Karpas-422 (cell line): ENCODE measurements at regions not wholly inside any gene's neighbourhood (a gene's known extent, or its start where the extent isn't known, plus 50 kb on each side); places are given as distances from the start of the nearest gene placed in this dataset.
"Not testable (repeated sequence)": the region's sequence is repeated elsewhere in the genome, so short reads cannot be mapped to it uniquely, and the experiment has no call there.

Experiments
- DNase-seq: peaks from one replicate; pipeline ENCODE4 v3.0.0-alpha.2; 2015
- H2AFZ ChIP-seq: fragments of 200-600 bp; sonication (generic); 2 replicates; pipeline ENCODE4 v1.6.1; 2014; ENCODE audit warnings: antibody characterized with exemption, low read length, mixed read lengths
- H3K27ac ChIP-seq: fragments of 200-600 bp; sonication (generic); 2 replicates; pipeline ENCODE4 v1.5.1; 2014; ENCODE audit warnings: mild to moderate bottlenecking, low read length, moderate library complexity
- H3K27me3 ChIP-seq: fragments of 200-600 bp; sonication (generic); 2 replicates; pipeline ENCODE4 v1.6.1; 2014; ENCODE audit warnings: low read length, mixed read lengths
- H3K36me3 ChIP-seq: fragments of 200-600 bp; sonication (generic); 2 replicates; pipeline ENCODE4 v1.6.1; 2014; ENCODE audit warnings: low read length, mixed read lengths; ENCODE audit not compliant: insufficient read depth
- H3K4me1 ChIP-seq: fragments of 200-600 bp; sonication (generic); 2 replicates; pipeline ENCODE4 v1.6.1; 2014; ENCODE audit warnings: mild to moderate bottlenecking, low read length, mixed read lengths
- H3K4me2 ChIP-seq: fragments of 200-600 bp; sonication (generic); 2 replicates; pipeline ENCODE4 v1.6.1; 2014; ENCODE audit warnings: low read length, low read depth, mild to moderate bottlenecking; ENCODE audit not compliant: poor library complexity, severe bottlenecking
- H3K4me3 ChIP-seq: fragments of 200-600 bp; sonication (generic); 2 replicates; pipeline ENCODE4 v1.5.1; 2014; ENCODE audit warnings: mild to moderate bottlenecking, antibody characterized with exemption, low read length, mixed read lengths
- H3K79me2 ChIP-seq: fragments of 200-600 bp; sonication (generic); 2 replicates; pipeline ENCODE4 v1.6.1; 2014; ENCODE audit warnings: mild to moderate bottlenecking, low read length, mixed read lengths
- H3K9ac ChIP-seq: fragments of 200-600 bp; sonication (generic); 2 replicates; pipeline ENCODE4 v1.6.0; 2014; ENCODE audit warnings: low read length
- H3K9me2 ChIP-seq: fragments of 200-600 bp; sonication (generic), shearing (Covaris generic); replicated peaks from 2 replicates; pipeline ENCODE4 v1.6.0; 2014; ENCODE audit warnings: mild to moderate bottlenecking, low read length, moderate library complexity; ENCODE audit not compliant: insufficient read depth
- H3K9me3 ChIP-seq: fragments of 300-700, 200-600 bp; sonication (generic); 2 replicates; pipeline ENCODE4 v1.6.1; 2014; ENCODE audit warnings: low read length, mixed read lengths
- H4K20me1 ChIP-seq: fragments of 200-600 bp; sonication (generic); 2 replicates; pipeline ENCODE4 v1.6.1; 2014; ENCODE audit warnings: mild to moderate bottlenecking, antibody characterized with exemption, low read length, low read depth; ENCODE audit not compliant: insufficient read depth

GRCh38 chr15:25989327-25989726 lies 126.2 kb upstream of the ATP10A start:
- Histone ChIP-seq H3K27ac (no peak overlapping the region), H3K9ac (no peak overlapping the region), H3K36me3 (no peaks in the 10 kb centered on the region), H3K4me1 (no peaks in the 10 kb centered on the region), H2AFZ (no peak overlapping the region), H3K4me2 (no peak overlapping the region), H3K9me2 (no peaks in the 10 kb centered on the region), H3K4me3 (no peak overlapping the region), H3K9me3 (peaks cover 34% of the 10 kb centered on the region), H3K27me3 (no peaks in the 10 kb centered on the region), H3K79me2 (no peaks in the 10 kb centered on the region), H4K20me1 (no peaks in the 10 kb centered on the region)
- DNase-seq = no peak

GRCh38 chr15:25988716-25989115 lies 125.6 kb upstream of the ATP10A start:
- H4K20me1 ChIP-seq = not testable (repeated sequence)

DNA sequence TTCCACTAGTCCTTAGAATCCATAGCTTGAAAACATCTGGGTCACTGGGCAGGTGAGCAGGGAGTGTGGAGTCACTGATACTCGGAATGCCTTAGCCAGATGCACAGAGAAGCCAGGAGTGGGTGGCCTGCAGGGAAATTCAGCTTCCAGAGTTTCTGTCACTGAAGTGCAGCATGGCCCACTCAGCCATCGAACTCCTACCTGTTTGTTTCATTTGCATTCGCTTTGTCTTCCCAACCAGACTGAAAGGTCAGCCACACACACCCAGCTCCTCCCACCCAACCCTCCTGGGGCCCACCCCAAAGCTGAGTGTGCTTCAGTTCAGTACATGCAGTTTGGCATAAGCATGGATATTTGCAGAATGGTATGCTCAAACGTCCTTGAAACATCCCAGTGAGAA lies 124.5 kb upstream of the ATP10A start:
- Histone ChIP-seq H3K9me2 (no peaks in the 10 kb centered on the region), H3K36me3 (no peaks in the 10 kb centered on the region), H3K4me3 (no peak overlapping the region), H3K79me2 (no peaks in the 10 kb centered on the region), H3K9ac (no peak overlapping the region), H4K20me1 (no peaks in the 10 kb centered on the region), H2AFZ (no peak overlapping the region), H3K27me3 (no peaks in the 10 kb centered on the region), H3K9me3 (peaks cover 36% of the 10 kb centered on the region), H3K27ac (no peak overlapping the region), H3K4me1 (no peaks in the 10 kb centered on the region), H3K4me2 (no peak overlapping the region)
- no peak for DNase-seq

More at GRCh38 chr15:25988716-25989115, 125.6 kb upstream of the ATP10A start:
- H3K27ac ChIP-seq, H2AFZ ChIP-seq, H3K27me3 ChIP-seq, H3K9ac ChIP-seq, H3K4me3 ChIP-seq, DNase-seq, H3K4me1 ChIP-seq, H3K4me2 ChIP-seq, H3K9me2 ChIP-seq, H3K79me2 ChIP-seq, H3K36me3 ChIP-seq: not testable (repeated sequence)
- peaks cover 33% of the 10 kb centered on the region for H3K9me3 ChIP-seq

- Histone ChIP-seq H3K4me1 (no peaks in the 10 kb centered on the region), H3K4me3 (no peak overlapping the region), H3K27ac (no peak overlapping the region), H3K36me3 (no peaks in the 10 kb centered on the region), H3K9me3 (peaks cover 32% of the 10 kb centered on the region), H3K4me2 (no peak overlapping the region), H3K27me3 (no peaks in the 10 kb centered on the region), H3K9ac (no peak overlapping the region), H3K9me2 (no peaks in the 10 kb centered on the region), H2AFZ (no peak overlapping the region), H4K20me1 (no peaks in the 10 kb centered on the region), H3K79me2 (no peaks in the 10 kb centered on the region)
- DNase-seq = no peak
Measured at GRCh38 chr15:25985165-25985564, 122.0 kb upstream of the ATP10A start.

- H4K20me1 ChIP-seq = no peaks in the 10 kb centered on the region
- no peak overlapping the region for H3K9ac ChIP-seq
- no peaks in the 10 kb centered on the region for H3K36me3 ChIP-seq
- no peaks in the 10 kb centered on the region for H3K9me2 ChIP-seq
- H3K27ac ChIP-seq = no peak overlapping the region
- H3K27me3 ChIP-seq = no peaks in the 10 kb centered on the region
- H3K9me3 ChIP-seq = peaks cover 32% of the 10 kb centered on the region
- no peaks in the 10 kb centered on the region for H3K4me1 ChIP-seq
- DNase-seq = no peak
- H3K79me2 ChIP-seq = no peaks in the 10 kb centered on the region
- H2AFZ ChIP-seq = no peak overlapping the region
- H3K4me3 ChIP-seq = no peak overlapping the region
- no peak overlapping the region for H3K4me2 ChIP-seq
Measured at GRCh38 chr15:25982736-25983135, 119.6 kb upstream of the ATP10A start.

DNA sequence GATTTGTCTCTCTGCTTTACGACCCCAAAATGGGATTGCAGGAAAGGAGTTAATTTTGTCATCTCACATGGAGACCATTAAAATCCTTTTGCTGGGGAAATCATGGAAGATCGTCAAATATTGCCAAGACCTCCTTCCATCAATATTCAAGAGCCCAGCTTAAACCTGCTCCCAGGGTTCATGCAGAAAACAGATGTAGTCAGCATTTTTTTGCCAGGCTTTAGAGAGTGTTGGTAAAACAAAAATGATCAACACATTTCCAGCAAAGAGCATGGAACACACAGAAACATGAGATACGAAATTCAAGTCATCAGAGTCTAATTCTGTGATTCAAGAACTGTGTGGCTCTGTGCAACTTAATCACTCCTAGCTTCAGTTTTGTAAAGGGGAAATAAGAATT lies 118.0 kb upstream of the ATP10A start:
- no peaks in the 10 kb centered on the region for H3K4me1 ChIP-seq
- no peak overlapping the region for H3K9ac ChIP-seq
- no peak for DNase-seq
- H3K9me3 ChIP-seq = peaks cover 27% of the 10 kb centered on the region
- H3K9me2 ChIP-seq = no peaks in the 10 kb centered on the region
- no peaks in the 10 kb centered on the region for H3K27me3 ChIP-seq
- no peak overlapping the region for H3K4me3 ChIP-seq
- H3K27ac ChIP-seq = no peak overlapping the region
- no peaks in the 10 kb centered on the region for H3K79me2 ChIP-seq
- no peak overlapping the region for H2AFZ ChIP-seq
- H4K20me1 ChIP-seq = no peaks in the 10 kb centered on the region
- no peak overlapping the region for H3K4me2 ChIP-seq
- H3K36me3 ChIP-seq = no peaks in the 10 kb centered on the region

- H3K4me1 ChIP-seq = no peaks in the 10 kb centered on the region
- H3K79me2 ChIP-seq = no peaks in the 10 kb centered on the region
- H3K9me2 ChIP-seq = no peaks in the 10 kb centered on the region
- no peaks in the 10 kb centered on the region; the same call in 1 of the 2 replicates for H3K36me3 ChIP-seq
- H2AFZ ChIP-seq = no peak overlapping the region
- H3K27me3 ChIP-seq = no peaks in the 10 kb centered on the region
- H3K9ac ChIP-seq = no peak overlapping the region
- no peak overlapping the region for H3K4me2 ChIP-seq
- no peaks in the 10 kb centered on the region for H4K20me1 ChIP-seq
- DNase-seq = no peak
- H3K4me3 ChIP-seq = no peak overlapping the region
- H3K27ac ChIP-seq = no peak overlapping the region
- peaks cover 40% of the 10 kb centered on the region for H3K9me3 ChIP-seq
Measured at GRCh38 chr15:25972141-25972675, 109.1 kb upstream of the ATP10A start.

DNA sequence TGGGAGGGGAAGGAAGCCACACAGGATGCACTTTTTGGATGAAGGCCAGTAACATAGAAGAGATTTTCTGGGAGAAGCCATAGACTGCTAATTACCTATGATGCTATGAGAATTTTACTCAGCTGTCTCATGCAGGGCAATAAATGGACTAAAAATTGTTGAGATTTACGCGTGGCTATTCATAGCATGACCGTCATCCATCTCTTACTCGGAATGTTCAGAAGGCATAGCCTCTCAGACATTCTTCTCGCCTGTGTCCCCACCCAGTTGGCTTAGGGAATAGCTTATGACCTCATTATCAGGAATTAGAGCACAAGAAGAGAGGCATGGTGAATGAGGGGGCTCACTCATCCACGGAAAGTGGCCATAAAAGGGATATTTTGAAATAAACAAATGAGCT lies 107.9 kb upstream of the ATP10A start:
- no peak overlapping the region for H3K27ac ChIP-seq
- no peaks in the 10 kb centered on the region for H3K4me1 ChIP-seq
- H3K27me3 ChIP-seq = no peaks in the 10 kb centered on the region
- H4K20me1 ChIP-seq = no peaks in the 10 kb centered on the region
- H3K9ac ChIP-seq = no peak overlapping the region
- no peaks in the 10 kb centered on the region; the same call in 1 of the 2 replicates for H3K36me3 ChIP-seq
- no peaks in the 10 kb centered on the region for H3K9me2 ChIP-seq
- H2AFZ ChIP-seq = no peak overlapping the region
- no peaks in the 10 kb centered on the region for H3K79me2 ChIP-seq
- H3K9me3 ChIP-seq = peaks cover 41% of the 10 kb centered on the region
- no peak for DNase-seq
- H3K4me2 ChIP-seq = no peak overlapping the region
- no peak overlapping the region for H3K4me3 ChIP-seq

DNA sequence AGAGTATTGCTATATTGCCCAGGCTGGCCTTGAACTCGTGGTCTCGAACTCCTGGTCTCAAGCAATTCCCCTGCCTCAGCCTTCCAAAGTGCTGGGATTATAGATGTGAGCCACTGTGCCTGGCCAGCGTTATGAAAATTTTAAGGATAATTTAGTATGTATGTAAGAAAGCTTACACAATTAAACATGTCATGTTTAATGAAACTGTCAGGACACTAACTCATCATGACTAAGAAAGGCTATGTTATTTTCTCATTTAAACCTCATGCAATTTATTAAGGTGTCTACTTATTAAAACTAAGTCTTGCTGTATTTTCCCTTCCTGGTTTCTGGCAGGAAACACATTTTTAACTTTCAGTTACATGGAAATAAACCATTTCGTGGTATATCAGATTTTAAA lies 106.8 kb upstream of the ATP10A start:
- Histone ChIP-seq H4K20me1 (no peaks in the 10 kb centered on the region), H3K9me3 (peaks cover 43% of the 10 kb centered on the region), H3K27ac (no peak overlapping the region), H3K27me3 (no peaks in the 10 kb centered on the region), H2AFZ (no peak overlapping the region), H3K4me2 (no peak overlapping the region), H3K4me3 (no peak overlapping the region), H3K36me3 (no peaks in the 10 kb centered on the region; the same call in 1 of the 2 replicates), H3K9me2 (no peaks in the 10 kb centered on the region), H3K9ac (no peak overlapping the region), H3K79me2 (no peaks in the 10 kb centered on the region), H3K4me1 (no peaks in the 10 kb centered on the region)
- DNase-seq = no peak
